Uterus (tissue), 2 donors: ENCODE measurements at regions not wholly inside any gene's neighbourhood (a gene's known extent, or its start where the extent isn't known, plus 50 kb on each side); places are given as distances from the start of the nearest gene placed in this dataset.

ENCODE experiments used
- CTCF ChIP-seq, 4 experiments: fragments of 200-600 bp in 2 of 4; fragments of 450-650 bp in 2 of 4; sonication (generic) in 2 of 4; IDR thresholded peaks; one replicate each; pipeline ENCODE4 v1.5.1; 2016 to 2019; ENCODE audit warnings: antibody characterized with exemption in 4 of 4, mild to moderate bottlenecking in 2 of 4, moderate library complexity in 1 of 4
- POLR2A ChIP-seq, 2 donors: fragments of 450-650 bp; IDR thresholded peaks; one replicate each; pipeline ENCODE4 v1.6.1; 2016; ENCODE audit warnings: antibody characterized with exemption in 2 of 2, mild to moderate bottlenecking in 1 of 2, moderate library complexity in 1 of 2

GRCh38 chr12:60714141-60714900, 1118.5 kb downstream of the SLC16A7 start:
- TF ChIP-seq CTCF (IDR thresholded peaks at IDR 0.05) (no peak), POLR2A (IDR thresholded peaks at IDR 0.05) (no peak)
